CD14-positive monocyte (primary cell): ENCODE measurements at regions not wholly inside any gene's neighbourhood (a gene's known extent, or its start where the extent isn't known, plus 50 kb on each side); places are given as distances from the start of the nearest gene placed in this dataset.

ENCODE experiments used
- DNase-seq, 3 donors: peaks; one replicate each; pipeline ENCODE4 v3.0.0-alpha.2; 2011 to 2022
- H2AFZ ChIP-seq: 2 replicates; pipeline ENCODE4 v1.6.0; 2012; ENCODE audit warnings: mild to moderate bottlenecking, low read depth, low read length, inconsistent platforms; ENCODE audit not compliant: insufficient read depth, poor library complexity, severe bottlenecking
- H3K27ac ChIP-seq, 2 donors: 1 replicate in 1 of 2; 2 replicates in 1 of 2; pipeline ENCODE4 v1.5.1; 2012 to 2013; ENCODE audit warnings: low read length in 2 of 2, control low read depth in 1 of 2, inconsistent platforms in 1 of 2, low read depth in 1 of 2, mild to moderate bottlenecking in 1 of 2
- H3K27me3 ChIP-seq, 2 donors: one replicate each; pipeline versions ENCODE4 v1.6.0 to v1.6.1; 2011 to 2013; ENCODE audit warnings: low read length in 2 of 2; ENCODE audit not compliant: control insufficient read depth in 2 of 2, insufficient read depth in 2 of 2
- H3K36me3 ChIP-seq, 2 donors: replicated peaks in 1 of 2; 1 replicate in 1 of 2; 2 replicates in 1 of 2; pipeline versions ENCODE4 v1.5.1 to v1.6.1; 2012 to 2013; ENCODE audit warnings: low read length in 2 of 2, control low read depth in 1 of 2, inconsistent platforms in 1 of 2, mild to moderate bottlenecking in 1 of 2; ENCODE audit not compliant: insufficient read depth in 2 of 2, control insufficient read depth in 1 of 2
- H3K4me1 ChIP-seq, 2 donors: 1 replicate in 1 of 2; 2 replicates in 1 of 2; pipeline versions ENCODE4 v1.5.1 to v1.6.1; 2012 to 2013; ENCODE audit warnings: low read length in 2 of 2, control low read depth in 1 of 2, inconsistent platforms in 1 of 2, mild to moderate bottlenecking in 1 of 2, moderate library complexity in 1 of 2; ENCODE audit not compliant: insufficient read depth in 2 of 2, control insufficient read depth in 1 of 2
- H3K4me2 ChIP-seq: replicated peaks from 2 replicates; pipeline ENCODE3; 2012; ENCODE audit warnings: low read length, moderate library complexity, mild to moderate bottlenecking; ENCODE audit not compliant: poor library complexity, severe bottlenecking; ENCODE audit errors: extremely low read depth
- H3K4me3 ChIP-seq, 3 experiments: fragments of 200-600 bp in 1 of 3; sonication (generic) in 1 of 3; replicated peaks in 1 of 3; 1 replicate in 2 of 3; 2 replicates in 1 of 3; pipeline ENCODE4 v1.5.1; 2011 to 2013; ENCODE audit warnings: low read length in 3 of 3, mild to moderate bottlenecking in 3 of 3, control low read depth in 2 of 3, low read depth in 2 of 3, inconsistent platforms in 1 of 3, moderate library complexity in 1 of 3
- H3K79me2 ChIP-seq: 2 replicates; pipeline ENCODE4 v1.6.0; 2012; ENCODE audit warnings: mild to moderate bottlenecking, control low read depth, inconsistent platforms, low read length, moderate library complexity; ENCODE audit not compliant: insufficient read depth
- H3K9ac ChIP-seq: 2 replicates; pipeline ENCODE4 v1.6.0; 2017; ENCODE audit warnings: low read length, mild to moderate bottlenecking; ENCODE audit not compliant: insufficient read depth, poor library complexity, severe bottlenecking
- H3K9me3 ChIP-seq, 2 donors: replicated peaks in 1 of 2; 1 replicate in 1 of 2; 2 replicates in 1 of 2; pipeline versions ENCODE4 v1.5.1 to v1.6.1; 2012 to 2013; ENCODE audit warnings: low read length in 2 of 2, control low read depth in 1 of 2; ENCODE audit not compliant: control insufficient read depth in 1 of 2, insufficient read depth in 1 of 2
- H4K20me1 ChIP-seq: 2 replicates; pipeline ENCODE4 v1.6.0; 2012; ENCODE audit warnings: mild to moderate bottlenecking, low read length, control low read depth, moderate library complexity; ENCODE audit not compliant: insufficient read depth
- H3K27ac Mint-ChIP-seq, 7 donors: one replicate each; pipeline ENCODE4 v1.8.0; 2020; ENCODE audit warnings: mild to moderate bottlenecking in 7 of 7, mixed read lengths in 7 of 7, moderate library complexity in 6 of 7, inconsistent platforms in 2 of 7
- H3K27me3 Mint-ChIP-seq, 3 donors: one replicate each; pipeline ENCODE4 v1.8.0; 2021 to 2022; ENCODE audit warnings: low read depth in 3 of 3, mild to moderate bottlenecking in 3 of 3, mixed read lengths in 3 of 3, moderate library complexity in 3 of 3, inconsistent platforms in 1 of 3
- H3K36me3 Mint-ChIP-seq, 2 donors: one replicate each; pipeline ENCODE4 v1.8.0; 2020; ENCODE audit warnings: mixed read lengths in 2 of 2, inconsistent platforms in 1 of 2, mild to moderate bottlenecking in 1 of 2
- H3K4me1 Mint-ChIP-seq: one replicate; pipeline ENCODE4 v1.8.0; 2020; ENCODE audit warnings: mild to moderate bottlenecking, mixed read lengths
- H3K4me3 Mint-ChIP-seq, 2 donors: one replicate each; pipeline ENCODE4 v1.8.0; 2020; ENCODE audit warnings: mild to moderate bottlenecking in 2 of 2, mixed read lengths in 2 of 2, moderate library complexity in 1 of 2
- H3K9me3 Mint-ChIP-seq, 7 donors: one replicate each; pipeline ENCODE4 v1.8.0; 2020 to 2022; ENCODE audit warnings: mixed read lengths in 7 of 7, mild to moderate bottlenecking in 6 of 7, moderate library complexity in 6 of 7, inconsistent platforms in 2 of 7
- CTCF ChIP-seq: fragments of 200-600 bp; IDR thresholded peaks from one replicate; pipeline ENCODE4 v1.8.0; 2022; ENCODE audit warnings: antibody characterized with exemption, mild to moderate bottlenecking
- WGBS: methylation state at CpG from one replicate; pipeline ENCODE4 v1.1.5; 2013; ENCODE audit warnings: missing lambda C conversion rate; ENCODE audit not compliant: insufficient coverage; 5-methylcytosine and 5-hydroxymethylcytosine counted together
- intact Hi-C, 2 donors: fragments of 100-400 bp; cut with micrococcal nuclease; formaldehyde crosslinking; loops; one replicate each; pipeline versions ENCODE4 v1.15.0 to v1.15.1; 2023

DNA sequence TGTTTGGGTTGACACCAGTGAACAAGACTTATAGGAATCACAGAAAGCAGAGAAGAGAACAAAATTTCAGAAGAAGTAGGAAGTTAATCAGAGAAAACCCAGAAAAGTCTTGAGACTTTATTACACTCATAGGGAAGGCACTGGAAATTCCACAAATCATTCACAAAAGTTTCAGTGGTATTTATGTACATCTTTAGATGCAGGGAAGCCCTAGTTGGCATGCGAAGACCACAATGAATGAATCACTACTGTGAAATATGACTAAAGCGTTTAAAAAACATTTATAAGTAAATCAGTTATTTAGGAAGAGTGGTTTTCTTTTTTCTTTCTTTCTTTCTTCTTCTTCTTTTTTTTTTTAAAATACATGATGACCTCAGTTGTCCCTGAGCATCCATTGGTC lies 105.1 kb downstream of the NUP35 start:
- no peaks in the 10 kb centered on the region for H3K9me3 ChIP-seq
- Mint-ChIP-seq H3K4me1 (no peaks in the 10 kb centered on the region), H3K27ac (no peak overlapping the region), H3K4me3 (no peak overlapping the region), H3K9me3 (peaks cover 0 to 7% (median 0%) of the 10 kb centered on the region in 7 donors), H3K27me3 (no peaks in the 10 kb centered on the region), H3K36me3 (no peaks in the 10 kb centered on the region)
- no CpG with 5 or more reads among the region's 2 CpGs for WGBS
- H3K36me3 ChIP-seq: no peaks in the 10 kb centered on the region
- no peaks in the 10 kb centered on the region for H3K27me3 ChIP-seq
- no peak overlapping the region for H3K9ac ChIP-seq
- no peak for TF ChIP-seq CTCF
- H2AFZ ChIP-seq: no peak overlapping the region
- H3K4me3 ChIP-seq: no peak overlapping the region
- intact Hi-C loops: no loop called here
- no peak for DNase-seq
- H3K79me2 ChIP-seq: no peaks in the 10 kb centered on the region
- H4K20me1 ChIP-seq: no peaks in the 10 kb centered on the region
- H3K27ac ChIP-seq: no peak overlapping the region
- H3K4me2 ChIP-seq: no peak overlapping the region
- no peaks in the 10 kb centered on the region for H3K4me1 ChIP-seq

GRCh38 chr2:183232161-183232865 lies 108.1 kb downstream of the NUP35 start:
- H3K27me3 ChIP-seq: no peaks in the 10 kb centered on the region
- H4K20me1 ChIP-seq: no peaks in the 10 kb centered on the region
- H3K9me3 ChIP-seq: no peaks in the 10 kb centered on the region
- H2AFZ ChIP-seq: no peak overlapping the region
- H3K4me1 Mint-ChIP-seq: no peaks in the 10 kb centered on the region
- no peak overlapping the region for H3K27ac ChIP-seq
- H3K4me3 ChIP-seq: no peak overlapping the region
- no peak overlapping the region for H3K9ac ChIP-seq
- no peaks in the 10 kb centered on the region for H3K36me3 Mint-ChIP-seq
- intact Hi-C loops: no loop called here
- TF ChIP-seq CTCF: no peak
- H3K27me3 Mint-ChIP-seq: no peaks in the 10 kb centered on the region
- DNase-seq: no peak
- WGBS: no CpG with 5 or more reads among the region's 1 CpG
- H3K4me1 ChIP-seq: no peaks in the 10 kb centered on the region
- H3K79me2 ChIP-seq: no peaks in the 10 kb centered on the region
- no peak overlapping the region for H3K4me2 ChIP-seq
- H3K27ac Mint-ChIP-seq: no peak overlapping the region
- H3K4me3 Mint-ChIP-seq: no peak overlapping the region
- no peaks in the 10 kb centered on the region for H3K36me3 ChIP-seq
- peaks cover 0 to 4% (median 0%) of the 10 kb centered on the region in 7 donors for H3K9me3 Mint-ChIP-seq
